GM18498 (cell line): ENCODE measurements at regions not wholly inside any gene's neighbourhood (a gene's known extent, or its start where the extent isn't known, plus 50 kb on each side); places are given as distances from the start of the nearest gene placed in this dataset.
A peak's percentile ranks its signal among the peaks of the same experiment; 100 is the strongest.

Source experiments
- ATAC-seq: cut with Tn5 transposase; IDR thresholded peaks from one replicate; pipeline ENCODE4 v1.9.1; 2021; ENCODE audit warnings: mild to moderate bottlenecking, moderate library complexity; ENCODE audit not compliant: unreplicated experiment

DNA sequence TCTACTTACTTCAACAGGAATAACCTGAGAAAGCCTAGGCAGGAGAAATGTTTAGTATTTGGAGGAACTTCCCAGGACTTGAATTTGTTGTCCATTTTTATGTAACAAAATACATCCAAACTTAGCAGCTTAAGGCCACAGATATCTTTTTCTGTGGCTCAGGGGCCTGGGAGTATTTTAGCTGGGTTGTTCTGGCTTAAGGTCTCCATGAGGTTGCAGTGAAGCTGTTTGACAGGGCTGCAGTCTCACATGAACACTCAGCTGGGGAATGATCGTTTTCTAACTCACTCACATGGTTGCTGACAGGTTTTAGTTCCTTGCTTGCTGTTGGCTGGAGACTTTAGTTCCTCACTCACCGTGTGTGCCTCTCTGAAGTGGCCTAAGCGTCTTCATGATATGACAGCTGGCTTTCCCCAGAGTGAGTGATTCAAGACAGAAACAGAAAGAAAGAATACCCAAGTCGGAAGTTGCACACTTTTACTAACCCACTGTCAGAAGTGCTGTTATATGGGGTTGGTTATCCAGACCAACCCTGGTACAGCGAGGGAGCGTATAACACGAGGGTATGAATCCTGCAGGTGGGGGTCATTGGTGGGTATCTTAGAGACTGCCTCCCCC lies 229.7 kb upstream of the TBL1XR1 start:
- ATAC-seq, result peak; percentile 99

GRCh38 chr3:177427540-177427939 lies 230.3 kb upstream of the TBL1XR1 start:
- no peak for ATAC-seq

GRCh38 chr3:177429079-177429478 lies 231.8 kb upstream of the TBL1XR1 start:
- ATAC-seq, result no peak

- ATAC-seq, result no peak
These were observed 232.5 kb upstream of the TBL1XR1 start for GRCh38 chr3:177429771-177430170.

DNA sequence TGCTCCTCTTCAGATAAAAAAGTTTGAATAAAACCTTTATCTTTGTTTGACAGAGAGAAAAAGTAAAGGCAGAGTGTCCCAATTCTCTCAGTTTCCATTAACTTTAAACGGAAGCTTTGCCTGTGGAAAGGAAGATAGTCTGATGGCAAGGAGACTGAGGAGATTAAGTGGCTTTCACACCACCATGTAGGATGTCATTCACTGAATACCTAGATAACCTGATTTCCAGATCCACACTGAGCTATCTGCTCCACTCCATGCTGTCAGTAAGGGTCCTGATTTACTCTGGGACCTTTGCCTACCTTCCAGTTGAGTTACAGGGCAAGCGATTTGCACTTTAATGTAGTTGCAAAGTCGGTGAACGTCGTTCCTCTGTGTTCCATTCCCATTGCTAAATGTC lies 233.4 kb upstream of the TBL1XR1 start:
- no peak for ATAC-seq

- ATAC-seq, result no peak
These were observed 234.4 kb upstream of the TBL1XR1 start for GRCh38 chr3:177431525-177432176.

DNA sequence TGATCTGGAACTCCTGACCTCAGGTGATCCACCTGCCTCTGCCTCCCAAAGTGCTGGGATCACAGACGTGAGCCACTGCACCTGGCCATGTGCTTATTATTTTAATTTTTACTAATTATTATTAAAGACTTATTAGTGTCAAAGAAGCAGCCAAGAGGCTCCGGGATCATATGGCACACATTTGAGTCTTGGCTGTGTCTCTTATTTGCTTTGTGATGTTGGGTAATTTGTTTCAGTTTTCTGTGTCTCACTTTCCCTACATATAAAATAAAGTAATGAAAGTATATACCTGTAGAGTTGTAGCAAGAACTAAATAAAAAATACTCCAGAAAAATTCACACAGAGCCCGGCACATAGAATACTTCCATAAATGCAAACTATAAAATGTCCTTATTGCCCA lies 238.0 kb upstream of the TBL1XR1 start:
- no peak for ATAC-seq

DNA sequence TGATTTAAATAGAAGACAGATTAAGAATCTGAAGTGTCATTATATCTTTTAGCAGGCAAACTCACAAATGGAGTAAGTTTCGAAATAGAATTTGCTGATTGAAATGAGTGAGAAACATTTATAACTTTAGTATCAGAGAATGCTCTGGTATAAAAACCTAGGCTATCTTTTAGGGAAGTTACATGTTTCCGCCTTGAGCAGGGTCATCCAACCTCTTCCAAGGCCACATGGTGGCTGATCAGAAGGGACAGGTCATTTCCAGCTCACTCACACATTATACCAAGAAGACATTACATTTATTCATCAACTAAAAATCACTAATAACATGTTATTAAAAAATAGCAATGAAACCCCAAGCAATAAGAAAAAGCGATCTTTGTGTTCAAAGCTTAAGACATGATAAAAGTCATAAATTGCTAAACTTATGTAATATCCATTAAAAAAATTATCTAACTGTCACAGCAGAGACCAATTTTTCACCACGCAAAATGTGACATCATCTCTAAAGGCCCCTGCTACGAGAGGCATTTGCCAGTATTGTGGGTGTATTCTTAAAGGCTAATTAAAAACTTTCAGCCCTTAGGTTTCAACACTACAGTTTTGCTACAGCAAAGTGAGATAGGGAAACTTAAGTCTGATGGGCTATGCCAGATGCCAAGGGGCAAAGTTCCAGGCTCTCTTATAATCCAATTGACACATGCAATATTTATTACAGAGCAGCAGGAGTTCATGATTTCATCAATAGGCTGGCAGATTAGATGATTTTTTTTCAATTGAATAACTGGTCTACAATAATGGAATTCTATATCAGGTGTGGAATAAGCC lies 240.4 kb upstream of the TBL1XR1 start:
- no peak for ATAC-seq

- no peak for ATAC-seq
These were observed 241.4 kb upstream of the TBL1XR1 start for GRCh38 chr3:177438596-177439220.

- ATAC-seq, result no peak
These were observed 242.5 kb upstream of the TBL1XR1 start for GRCh38 chr3:177439694-177440269.

- ATAC-seq, result no peak
These were observed 243.3 kb upstream of the TBL1XR1 start for GRCh38 chr3:177440456-177441104.

DNA sequence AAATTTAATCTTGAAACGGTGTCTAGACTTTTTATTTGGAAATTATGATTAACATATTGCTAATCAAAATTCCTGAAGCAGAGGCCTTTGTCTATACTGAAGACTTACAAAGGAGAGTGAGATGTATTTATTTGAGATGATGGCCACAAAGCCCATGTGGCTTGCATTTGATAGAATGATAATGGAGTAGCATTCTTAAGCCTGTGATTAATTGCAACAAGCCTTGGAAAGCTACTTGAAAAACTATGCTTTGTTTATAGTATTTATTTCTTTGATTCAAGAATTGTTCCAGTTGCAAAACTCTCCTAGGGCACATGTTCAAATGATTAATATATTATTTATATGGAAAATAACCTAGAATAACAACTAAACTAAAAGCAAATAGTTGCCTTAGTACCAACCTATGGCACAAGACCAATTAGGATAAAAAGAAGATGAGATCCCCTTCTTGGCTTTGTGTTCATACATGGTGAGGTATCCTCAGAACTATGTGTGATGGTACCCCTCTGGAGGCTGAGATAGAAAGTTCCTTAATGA lies 244.1 kb upstream of the TBL1XR1 start:
- ATAC-seq, result no peak

DNA sequence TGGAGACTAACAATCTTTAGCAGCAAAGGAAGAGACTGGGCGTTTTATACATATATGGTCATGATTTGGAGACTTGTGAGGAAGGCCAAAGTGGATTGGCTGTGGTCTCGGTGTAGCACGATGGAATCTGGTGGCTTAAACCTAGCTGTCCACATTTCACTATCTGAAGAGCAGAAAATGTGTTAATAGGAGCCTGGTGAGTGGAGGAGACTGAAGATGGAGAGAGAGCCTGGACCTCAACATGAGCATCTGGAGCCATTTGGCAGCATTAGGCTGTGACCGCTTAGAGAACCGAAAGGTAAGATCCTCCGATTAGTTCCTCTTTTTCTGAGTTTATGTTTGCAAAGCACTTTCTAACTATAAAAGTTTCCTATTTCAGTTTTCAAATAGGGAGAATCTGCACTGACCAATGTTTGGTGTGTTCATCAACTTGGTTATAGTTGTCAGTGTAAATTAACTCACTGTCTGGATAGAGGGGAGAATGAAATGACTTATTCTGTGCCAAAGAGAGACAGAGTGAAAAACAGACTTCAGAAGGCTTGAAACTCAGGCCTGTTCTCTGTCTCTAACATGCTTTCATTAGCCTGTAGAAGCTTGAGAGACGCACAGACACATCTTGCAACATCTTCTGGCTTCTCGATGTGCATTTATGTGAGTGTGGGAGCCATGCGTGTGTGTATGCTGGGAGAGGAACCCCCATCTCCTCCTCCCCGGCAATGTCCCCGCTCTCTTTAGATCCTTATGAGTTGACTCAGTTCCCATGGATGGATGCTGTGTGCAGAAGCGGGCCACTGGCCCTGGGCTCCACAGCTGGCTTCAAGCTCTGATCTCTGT lies 244.7 kb upstream of the TBL1XR1 start:
- peak; percentile 98 for ATAC-seq

DNA sequence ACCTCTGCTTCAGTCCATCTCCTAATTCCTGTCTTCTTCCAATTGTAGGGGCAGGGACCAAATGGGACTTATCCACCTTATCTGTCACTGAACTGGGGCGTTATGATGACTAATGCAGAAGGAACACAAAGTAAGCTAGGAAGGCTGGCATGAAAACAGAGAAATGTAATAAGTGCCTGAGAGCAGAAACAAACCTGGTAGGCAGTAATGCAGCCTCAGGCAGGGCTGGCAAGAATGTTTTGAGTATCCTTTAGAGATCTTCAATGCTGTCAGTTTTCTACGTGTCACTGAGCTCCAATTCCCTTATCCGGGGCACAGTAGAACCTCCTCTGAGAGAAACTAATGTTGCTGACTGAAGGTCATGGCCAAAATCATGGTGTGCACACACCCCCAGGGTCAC lies 246.2 kb upstream of the TBL1XR1 start:
- ATAC-seq, result no peak

DNA sequence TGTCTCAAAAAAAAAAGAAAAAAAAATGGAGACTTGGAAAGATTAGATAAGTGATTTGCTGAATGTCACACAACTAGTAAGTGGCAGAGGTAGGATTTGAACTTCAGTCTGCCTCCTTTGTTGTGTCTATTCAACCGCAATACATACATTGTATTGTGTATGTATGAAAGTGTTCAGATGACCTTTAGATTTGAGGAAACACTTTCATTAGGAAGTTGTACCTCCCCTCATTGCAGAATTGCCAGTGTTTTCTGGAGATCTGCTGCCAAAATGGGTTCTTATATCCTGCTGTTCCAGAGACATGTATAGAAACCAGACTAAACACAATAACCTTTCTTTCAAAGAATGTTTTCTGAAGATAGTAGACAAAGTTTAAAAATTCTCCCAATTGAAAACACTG lies 247.4 kb upstream of the TBL1XR1 start:
- ATAC-seq, result no peak

- no peak for ATAC-seq
These were observed 248.3 kb upstream of the TBL1XR1 start for GRCh38 chr3:177445549-177445948.

GRCh38 chr3:177446165-177446601 lies 248.9 kb upstream of the TBL1XR1 start:
- no peak for ATAC-seq

DNA sequence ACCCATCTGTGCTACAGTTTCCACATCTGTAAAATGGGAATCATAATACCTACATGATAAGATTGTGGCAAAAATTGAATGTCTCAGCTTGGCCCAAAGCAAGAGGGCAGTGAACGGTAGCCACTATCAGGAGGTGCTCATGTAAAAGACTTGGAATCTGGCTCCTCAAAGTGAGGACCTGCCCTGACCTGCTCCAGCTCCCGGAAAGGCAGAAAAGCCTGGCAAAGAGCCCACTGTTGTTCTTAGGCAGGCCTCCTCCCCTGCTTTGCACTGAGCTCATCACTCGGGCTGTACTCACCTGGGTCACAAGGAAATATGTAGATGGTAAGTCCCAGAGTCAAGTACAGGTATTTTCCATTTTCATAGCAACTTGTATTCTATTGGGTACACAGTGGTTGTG lies 250.7 kb upstream of the TBL1XR1 start:
- no peak for ATAC-seq

GRCh38 chr3:177448987-177449359 lies 251.7 kb upstream of the TBL1XR1 start:
- ATAC-seq, result peak; percentile 26
